Hematopoietic multipotent progenitor cell treated with erythropoietin and hydrocortisone succinate and interleukin-3 and kit ligand, for 17 days (in vitro differentiated cells): ENCODE measurements at regions not wholly inside any gene's neighbourhood (a gene's known extent, or its start where the extent isn't known, plus 50 kb on each side); places are given as distances from the start of the nearest gene placed in this dataset.

Experiments
- DNase-seq: peaks from one replicate; pipeline ENCODE4 v3.0.0-alpha.2; 2015; ENCODE audit warnings: low spot score

DNA sequence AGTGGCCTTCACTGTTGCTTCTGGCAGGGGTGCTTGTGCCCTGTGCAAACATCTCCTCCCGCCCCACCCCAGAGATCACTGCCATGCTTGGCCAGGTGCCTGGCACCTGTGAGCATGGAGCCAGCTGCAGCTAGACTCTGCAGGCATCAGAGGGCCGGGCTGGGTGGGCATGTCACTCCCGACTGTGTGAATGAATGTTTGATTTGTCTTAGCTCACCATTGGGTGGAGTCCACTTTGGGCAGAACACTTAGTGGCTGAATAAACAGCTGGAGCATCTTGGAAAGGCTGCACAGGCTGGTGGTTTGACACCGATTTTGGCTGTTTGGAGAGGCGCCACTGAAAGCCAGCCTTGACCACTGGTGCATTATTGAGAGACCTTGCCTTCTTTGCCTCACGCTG lies 267.3 kb downstream of the DLEU7 start:
- DNase-seq = no peak

DNA sequence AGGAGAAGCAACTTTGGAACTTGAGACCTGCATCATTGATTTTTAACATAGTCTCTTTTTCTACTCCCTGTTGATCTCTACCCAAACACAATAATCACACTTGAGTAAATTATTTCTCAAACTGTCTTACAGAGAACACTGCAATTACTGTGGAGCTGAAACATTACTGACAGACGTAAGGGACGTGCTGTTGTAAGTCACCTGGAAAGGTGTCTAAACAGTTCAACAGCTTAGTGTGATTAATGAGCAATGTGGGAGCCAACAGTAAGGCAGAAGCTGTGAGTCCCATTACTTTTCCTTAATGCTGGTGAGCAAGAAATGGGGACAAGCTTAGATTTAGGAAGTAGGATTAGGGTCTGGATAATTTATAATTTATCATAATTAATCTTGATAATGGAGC lies 265.7 kb downstream of the DLEU7 start:
- no peak for DNase-seq

DNA sequence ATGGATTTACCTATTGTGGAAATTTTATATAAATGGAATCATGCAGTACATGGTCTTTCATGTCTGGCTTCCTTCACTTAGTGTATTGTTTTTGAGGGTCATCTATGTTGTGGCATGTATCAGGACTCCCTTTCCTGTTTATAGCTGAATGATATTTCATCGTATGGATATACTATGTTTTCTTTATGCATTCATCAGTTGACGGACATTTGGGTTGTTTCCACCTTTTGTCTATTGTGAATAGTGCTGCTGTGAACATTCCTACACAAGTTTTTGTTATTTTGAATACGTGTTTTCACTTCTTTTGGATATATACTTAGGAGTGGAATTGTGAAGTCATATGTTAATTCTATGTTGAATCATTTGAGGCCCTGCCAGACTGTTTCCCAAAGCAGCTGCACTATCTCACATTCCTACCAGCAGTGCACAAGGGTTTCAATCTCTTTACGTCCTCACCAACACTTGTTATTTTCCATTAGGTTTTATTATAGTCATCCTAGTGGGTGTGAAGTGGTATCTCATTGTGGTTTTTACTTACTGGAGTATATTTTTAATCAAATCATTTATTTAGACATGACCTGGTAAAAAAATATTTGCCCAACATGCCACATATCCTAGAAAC lies 262.7 kb downstream of the DLEU7 start:
- DNase-seq = no peak

DNA sequence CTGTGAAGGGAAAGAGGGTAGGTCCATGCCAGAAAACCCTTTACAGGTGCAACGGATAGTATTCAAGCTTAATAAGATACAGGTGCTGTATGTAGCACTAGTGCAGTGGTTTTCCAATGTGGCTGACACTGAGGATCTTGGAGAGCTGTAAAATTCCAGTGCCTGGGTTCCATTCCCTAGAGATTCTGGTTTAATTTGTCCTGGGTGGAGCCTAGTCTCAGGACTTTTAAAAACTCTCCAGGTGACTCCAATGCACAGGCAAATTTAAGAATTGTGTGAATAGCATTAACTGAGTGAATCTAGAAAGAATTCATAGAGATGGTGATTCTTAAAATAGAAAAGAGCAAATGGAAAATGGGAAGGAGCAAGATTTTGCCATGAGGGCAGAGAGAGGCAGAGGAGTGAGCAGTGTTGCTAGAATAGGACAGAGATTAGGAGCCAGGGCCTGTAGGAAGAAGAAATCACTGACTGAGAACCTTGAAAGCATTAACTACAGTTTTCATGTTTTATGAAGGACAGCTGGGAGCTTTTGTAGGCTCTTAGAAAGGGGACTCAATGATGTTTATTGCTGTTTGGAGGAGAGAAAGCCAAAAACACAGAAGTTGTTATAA lies 261.8 kb downstream of the DLEU7 start:
- no peak for DNase-seq

DNA sequence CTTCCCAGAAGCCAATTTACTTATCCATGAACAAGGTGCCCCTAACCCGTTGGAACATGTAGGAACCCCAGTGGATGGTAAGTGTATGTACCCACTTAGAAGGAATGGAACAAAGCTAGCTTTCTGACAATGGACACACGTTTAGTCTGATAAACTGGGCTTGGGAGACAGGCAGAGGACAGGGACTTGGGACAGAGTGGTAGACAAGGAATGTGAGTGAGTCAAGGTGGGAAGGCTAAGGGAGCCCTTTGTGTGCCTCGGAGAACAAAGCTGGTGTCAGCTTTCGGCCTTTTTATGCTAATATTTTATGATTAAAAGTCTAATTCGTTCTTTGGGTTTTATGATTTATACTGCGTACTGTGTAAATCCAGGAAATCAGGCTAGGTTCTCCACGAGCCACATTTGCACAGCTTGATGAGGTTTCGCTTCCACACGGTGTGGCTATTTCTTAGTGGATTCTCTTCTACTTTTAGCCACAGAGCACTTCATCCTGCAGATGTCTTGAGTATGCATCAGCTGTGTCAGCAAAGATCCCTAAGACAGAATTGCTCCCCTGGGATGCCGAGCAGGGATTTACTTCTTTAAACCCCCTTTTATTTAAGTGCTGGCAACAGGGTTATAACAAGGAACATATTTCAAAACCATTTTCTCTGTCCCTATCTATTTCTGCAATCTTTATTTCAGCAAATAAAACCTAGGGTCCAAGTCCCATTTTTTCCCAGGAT lies 258.5 kb downstream of the DLEU7 start:
- no peak for DNase-seq

DNA sequence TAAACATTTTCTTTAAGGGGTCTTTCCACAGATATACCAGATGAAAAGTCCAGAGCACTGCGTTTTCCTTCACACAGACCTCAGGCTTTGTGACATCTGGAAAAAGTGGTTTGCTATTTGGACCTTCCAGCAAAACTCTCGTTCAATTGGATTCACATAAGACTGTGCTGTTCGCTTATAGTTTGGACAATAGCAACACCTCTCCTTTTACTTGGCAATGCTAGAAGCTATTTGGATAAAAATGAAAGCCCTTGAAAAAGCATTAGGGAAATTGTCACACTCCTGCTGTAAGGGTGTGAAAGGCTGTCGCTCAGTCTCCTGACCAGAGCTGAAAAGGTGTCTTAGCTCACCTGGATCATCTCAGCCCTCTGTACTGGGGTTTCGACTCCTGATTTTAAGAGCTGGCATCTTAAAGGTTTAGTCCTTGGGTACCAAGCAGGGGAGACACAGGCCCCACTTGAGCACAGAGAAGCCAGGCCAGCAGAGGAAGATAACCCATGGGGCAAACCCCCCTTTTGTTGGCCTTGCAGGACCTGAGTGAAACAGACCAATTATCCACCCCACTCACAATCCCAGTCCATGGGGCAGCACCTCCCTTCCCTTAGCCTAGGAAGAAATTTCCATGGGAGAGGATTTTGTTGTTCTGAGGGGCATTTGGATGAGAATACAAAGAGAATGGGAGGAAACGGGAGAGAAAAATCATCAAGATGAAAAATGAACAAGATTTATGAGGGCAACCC lies 257.6 kb downstream of the DLEU7 start:
- no peak for DNase-seq

DNA sequence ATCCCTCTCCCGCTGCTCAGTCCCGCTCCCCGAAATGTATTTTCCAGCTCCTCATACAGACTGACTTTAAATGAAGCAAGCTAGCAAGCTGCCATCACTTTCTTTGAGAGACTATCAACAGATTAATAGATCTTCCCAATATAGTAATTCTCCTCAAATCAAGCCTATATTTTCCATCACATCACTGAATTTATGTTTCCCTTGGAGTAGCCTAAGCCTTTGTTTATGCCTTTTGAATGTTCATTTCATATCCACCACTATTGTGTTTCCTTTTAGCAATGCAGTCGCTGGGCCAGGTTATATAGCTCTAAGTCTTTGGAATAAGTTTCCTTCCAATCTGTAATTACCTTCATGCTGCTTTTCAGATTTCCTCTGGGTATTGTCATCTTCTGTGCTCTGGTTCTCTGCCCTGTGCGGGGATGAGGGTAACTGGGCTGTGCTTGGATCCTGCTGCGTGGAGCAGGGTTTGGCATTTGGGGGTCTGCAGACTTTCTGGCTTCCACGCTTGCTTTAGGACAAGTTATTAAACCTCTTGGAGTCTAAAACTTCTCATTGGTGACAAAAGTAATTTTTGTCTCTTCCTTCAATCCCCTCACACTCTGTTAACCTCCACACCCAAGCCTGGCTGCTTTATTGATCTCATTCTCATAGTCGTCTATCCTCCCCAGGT lies 256.9 kb downstream of the DLEU7 start:
- no peak for DNase-seq

DNA sequence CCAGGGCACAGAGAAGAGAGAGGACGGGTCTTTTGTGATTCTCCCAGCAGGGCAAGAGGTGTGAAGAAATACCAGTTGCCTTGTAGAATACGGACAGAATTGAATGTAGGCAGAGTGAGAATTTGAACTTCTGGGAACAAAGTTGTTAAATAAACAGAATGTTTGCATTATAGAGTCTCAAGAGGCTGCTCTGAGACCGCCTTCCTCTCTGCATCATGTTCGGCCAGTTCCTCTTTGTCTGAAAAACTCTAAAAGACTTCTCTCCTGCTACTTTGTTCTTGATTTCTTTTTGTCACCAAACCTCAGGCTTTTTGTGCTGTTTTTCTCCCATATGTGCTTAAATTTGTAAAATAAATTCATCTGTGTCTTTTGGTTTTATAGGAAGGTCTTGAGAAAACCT lies 256.4 kb downstream of the DLEU7 start:
- DNase-seq = no peak

DNA sequence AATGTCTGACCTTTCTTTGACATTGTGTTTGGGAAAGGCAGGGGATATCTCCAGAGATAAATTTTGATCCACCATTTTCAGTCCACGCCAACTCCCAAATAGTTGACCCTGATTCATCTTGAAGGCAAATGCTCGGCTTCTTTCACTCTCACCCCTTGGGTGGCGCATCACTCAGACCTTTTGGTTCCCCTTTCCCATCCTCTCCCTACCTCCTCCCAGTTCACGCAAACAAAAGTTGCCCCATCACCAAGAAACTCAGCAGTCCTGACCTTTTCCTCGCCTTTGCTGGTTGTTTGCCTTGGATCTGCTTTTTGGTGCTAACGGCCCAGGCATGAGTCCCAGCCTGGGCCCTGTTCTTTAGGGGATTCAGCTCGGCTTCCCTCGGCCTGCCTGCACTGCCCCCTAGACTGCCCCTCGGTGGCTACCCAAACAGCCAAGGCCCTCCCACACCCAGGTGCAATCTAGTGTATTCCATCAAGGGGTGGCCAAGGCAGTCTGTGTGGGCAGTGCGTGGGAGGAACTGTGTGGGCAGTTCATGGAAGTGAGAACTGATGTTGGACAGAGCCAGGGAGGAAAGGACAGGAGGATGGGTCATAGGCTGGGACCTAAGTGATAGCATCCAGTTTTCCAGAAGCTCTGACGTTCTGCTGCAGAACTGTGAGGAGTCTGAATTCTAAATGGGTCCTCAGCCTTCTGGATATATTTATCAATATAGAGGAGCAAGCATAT lies 255.7 kb downstream of the DLEU7 start:
- DNase-seq = no peak

DNA sequence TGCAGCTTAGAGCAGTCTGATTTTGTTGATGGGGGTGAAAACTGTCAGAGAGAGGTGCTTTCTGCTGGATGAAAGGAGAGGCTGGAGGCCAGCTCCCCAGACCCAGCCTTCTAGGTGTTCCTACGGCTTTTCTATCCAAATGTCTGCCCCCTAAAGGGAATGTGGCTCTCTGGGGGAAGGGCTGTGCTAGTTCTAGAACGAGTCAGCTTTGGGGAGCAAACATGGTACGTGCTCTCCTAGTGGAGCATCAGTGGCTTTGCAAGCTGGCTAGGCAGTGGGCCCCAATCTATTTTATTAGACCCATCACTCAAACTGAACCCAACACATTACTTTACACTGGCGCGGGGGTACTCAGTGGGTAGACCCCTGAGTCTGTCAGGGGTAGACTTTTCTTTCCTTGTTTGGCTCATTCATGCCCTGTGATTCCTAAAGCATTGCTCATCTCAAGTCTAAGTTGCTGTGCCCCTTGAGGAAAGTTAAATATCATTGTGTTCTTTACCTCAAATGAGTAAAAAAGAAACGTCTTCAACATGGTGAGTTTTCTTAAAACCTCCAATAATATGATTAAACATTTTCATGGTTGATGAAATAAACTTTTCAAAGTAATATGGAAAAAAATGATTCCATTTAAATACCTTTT lies 254.9 kb downstream of the DLEU7 start:
- DNase-seq = no peak

DNA sequence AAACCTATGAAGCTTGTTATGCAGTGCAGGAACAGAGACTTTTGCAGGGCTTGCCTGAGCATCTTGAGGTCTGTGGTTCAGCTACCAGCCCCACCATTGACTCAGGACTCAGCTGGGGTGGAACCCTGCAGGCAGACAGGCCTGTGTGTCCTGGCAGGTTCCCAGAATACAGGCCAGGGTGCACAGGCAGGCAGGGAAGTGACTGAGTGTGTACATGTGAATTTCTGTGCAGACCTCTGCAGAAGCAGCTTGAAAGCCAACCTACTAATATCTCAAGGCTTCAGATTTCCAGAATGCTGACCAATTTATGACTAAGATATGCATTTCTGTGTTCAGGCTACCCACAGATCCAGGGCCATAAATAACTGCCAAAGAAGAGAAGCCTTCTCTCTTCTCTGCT lies 254.4 kb downstream of the DLEU7 start:
- no peak for DNase-seq

DNA sequence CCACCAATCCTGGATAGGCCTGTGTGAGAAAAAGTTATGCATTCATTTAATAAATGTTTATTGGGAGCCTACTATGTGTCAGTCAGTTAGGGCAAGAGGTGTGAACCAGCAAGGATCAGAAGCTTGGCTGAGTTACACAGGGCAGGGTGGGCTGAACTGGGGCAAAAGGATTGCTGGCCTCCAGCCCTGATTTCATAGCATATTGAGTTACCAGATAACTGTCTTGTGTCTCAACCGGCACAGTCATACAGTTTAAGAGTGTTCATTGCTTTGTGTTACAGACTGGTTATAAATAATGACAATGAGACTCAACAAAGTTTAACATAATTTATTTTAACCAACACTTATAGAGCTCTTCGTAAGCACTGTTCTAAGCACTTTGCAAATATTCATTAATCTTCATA lies 253.8 kb downstream of the DLEU7 start:
- DNase-seq = no peak

DNA sequence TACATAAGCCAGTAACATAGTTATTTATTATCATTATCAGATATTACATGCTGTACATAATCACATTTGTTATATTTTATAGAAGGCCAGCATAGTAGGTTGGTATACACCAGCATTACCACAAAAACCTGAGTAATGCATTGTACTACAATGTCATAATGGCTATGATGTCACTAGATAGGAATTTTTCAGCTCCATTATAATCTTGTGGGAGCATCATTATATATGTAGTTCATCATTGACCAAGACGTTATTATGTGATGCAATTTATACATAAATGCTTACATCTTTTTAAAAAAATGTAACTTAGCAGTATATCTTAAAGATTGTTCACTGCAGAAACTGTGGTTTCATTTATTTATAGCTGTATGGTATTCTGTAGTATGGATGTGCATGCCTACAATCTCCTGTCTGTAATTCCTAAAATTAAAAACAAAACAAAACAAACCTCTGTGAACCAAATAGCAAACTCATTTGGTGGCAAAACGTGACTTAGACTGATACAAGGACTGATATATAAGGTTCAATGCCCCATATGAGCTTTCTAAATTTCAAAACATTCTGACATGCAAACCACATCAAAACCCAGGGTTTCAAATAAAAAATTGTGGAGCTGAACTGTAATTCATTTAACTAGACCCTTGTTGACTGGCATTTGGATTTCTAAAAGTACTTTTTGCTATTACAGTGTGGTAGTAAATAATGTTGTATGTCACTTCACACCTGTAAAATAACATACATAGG lies 250.9 kb downstream of the DLEU7 start:
- DNase-seq = no peak

DNA sequence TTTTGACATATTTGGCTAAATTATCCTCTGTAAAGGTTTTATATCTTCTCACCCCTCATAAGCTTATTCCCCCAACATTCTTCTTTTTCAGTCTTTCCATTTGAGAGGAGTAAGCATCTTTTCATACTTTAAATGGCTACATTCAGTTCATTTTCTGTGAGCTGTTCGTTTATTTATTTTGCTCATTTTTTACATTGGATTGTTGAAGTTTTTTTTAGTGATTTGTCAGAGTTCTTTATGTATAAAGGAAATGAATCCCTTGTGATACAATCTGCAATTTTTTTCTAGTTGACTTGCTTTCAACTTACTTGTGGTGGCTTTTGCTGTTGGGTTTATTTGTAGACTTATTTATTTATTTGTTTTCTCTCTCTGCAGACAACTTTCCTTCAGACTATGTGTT lies 250.3 kb downstream of the DLEU7 start:
- no peak for DNase-seq

DNA sequence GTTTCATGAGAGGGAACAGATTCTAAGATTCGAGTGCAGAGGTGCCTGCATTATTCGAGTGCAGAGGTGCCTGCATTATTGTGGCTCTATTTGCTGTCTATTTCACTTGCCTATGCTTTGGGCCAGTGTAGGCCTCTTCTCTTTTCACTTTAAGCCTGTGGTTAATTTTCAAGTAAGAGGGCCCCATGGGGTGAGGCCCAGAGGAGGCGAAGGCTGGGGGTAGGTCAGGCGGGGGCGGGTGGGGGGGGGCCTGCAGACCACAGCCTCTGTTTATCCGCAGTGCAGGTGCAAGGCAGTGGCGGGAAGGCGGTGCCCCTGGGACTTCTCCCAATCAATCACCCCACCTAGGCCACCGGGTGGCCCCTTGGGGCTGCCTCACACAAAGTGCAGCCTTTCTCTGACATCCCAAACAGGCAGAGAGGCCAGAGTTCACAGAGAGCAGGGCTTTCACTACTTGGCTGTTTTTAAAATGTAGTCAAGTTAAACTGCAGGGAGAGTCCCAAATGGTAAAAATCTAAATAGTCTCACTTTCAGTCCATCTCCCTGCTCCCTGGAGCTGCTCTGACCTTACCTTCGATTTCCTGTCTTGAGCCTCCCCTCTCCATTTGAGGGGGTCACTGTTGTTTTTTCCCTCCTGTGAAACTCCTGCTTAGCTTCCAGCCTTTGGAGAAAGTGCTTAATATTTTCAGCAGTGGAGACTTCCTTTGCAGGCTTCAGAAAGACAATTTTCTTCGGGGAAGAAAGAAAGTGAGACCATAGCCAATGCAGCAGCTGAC lies 249.0 kb downstream of the DLEU7 start:
- no peak for DNase-seq

DNA sequence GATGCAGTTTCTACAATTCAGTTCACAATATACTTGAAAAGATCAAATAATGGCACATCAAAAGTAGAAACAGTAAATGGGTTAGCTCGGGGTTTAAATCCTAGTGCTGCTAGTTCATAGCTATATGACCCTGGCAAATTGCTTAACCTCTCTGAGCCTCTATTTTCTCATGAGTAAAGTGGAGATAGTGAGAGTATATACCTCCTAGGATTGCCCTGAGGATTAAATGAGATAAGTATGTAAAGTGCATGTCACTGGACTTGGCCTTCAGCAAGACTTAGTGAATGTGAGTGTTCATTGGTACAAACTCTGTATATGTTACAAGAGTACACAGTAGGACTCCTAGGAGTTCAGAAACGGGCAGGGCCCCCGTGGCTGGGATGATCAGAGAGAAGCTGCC lies 248.3 kb downstream of the DLEU7 start:
- DNase-seq = no peak

DNA sequence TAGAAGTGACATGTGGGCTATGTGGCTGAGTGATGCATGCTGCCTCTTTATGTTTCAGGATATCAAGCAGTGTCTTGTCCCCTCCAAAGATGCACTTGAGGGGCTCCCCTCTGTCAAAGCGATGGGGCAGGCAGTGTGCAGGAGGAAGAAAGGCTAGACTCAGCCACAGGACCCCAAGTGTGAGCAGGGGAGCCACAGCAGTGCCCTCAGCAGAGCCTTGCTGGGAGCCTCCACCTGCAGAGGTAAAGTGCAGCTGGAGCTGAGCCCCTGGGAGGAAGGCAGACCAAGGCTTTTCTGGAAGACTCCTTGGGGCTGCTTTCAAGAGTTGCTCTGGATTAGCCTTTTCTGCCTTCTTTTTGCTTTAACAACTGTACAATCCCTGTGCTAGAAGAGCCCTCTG lies 247.3 kb downstream of the DLEU7 start:
- no peak for DNase-seq

DNA sequence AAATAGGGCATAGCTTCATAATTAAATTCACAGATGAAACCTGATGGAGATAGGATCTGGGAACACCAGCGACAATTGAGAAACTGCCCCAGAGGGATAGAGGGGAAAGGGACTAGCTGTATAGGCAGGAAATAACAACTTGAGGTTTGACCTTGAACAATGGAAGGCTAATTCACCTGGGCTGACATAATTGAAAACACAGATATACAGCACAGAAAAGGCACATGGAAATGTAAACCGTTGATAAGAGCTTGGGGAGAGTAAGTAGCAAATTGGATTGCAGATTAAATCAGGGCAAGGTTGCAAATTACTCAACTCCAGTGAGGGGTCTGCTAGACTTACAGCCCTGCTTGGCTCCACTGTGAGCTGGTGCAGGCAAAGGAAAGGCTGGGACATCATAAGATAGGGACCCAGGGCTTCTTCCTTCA lies 246.7 kb downstream of the DLEU7 start:
- DNase-seq = no peak

DNA sequence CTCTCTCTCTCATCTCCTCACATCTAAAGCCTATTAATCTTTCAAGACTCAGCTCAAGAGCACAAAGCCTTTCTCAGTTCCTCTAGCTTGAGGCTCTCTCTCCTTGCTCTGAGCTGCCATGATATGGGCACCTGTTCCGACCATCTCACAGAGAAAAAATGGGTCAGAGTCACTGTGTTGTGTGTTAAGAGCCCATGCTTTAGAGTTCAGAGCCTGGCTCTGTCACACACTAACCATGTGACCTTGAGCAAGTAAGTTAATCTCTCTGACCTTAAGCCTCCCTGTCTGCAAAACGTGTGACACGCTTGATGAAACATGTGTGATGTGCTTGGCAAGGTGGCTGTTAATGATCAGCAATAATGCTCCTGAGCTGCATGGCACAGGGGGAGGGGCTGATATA lies 245.2 kb downstream of the DLEU7 start:
- no peak for DNase-seq

DNA sequence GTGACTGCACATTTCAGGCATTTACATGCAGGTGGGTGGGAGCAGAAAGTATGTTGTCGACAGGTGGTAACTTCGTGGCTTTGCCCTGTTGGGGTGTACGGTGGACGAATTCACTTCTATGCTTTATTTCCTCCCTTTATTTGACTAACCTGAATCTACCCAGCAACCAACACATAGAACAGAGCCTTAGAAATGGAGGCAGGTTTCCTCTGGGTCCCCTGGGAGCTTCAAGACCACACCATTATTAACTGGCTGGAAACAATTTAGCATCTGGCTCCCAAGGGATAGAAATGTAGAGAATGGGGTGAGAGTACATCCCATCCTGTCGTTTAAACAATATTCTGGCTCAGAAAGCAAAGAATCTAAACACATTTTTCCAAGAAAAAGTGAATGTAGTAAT lies 244.4 kb downstream of the DLEU7 start:
- DNase-seq = no peak
